GM23338 (cell line): ENCODE measurements at regions not wholly inside any gene's neighbourhood (a gene's known extent, or its start where the extent isn't known, plus 50 kb on each side); places are given as distances from the start of the nearest gene placed in this dataset.

Experiments used
- CREB1 ChIP-seq: fragments of 250-450 bp; sonication (Bioruptor Pico); IDR thresholded peaks from 2 replicates; pipeline ENCODE4 v1.5.0; 2020; ENCODE audit warnings: low read depth, mild to moderate bottlenecking, moderate library complexity
- EZH2 ChIP-seq: fragments of 200-600 bp; sonication (generic); IDR thresholded peaks from one replicate; pipeline ENCODE4 v1.8.0; 2017; ENCODE audit warnings: antibody characterized with exemption, mild to moderate bottlenecking, low read depth; ENCODE audit not compliant: unreplicated experiment
- EZH2phosphoT487 ChIP-seq: fragments of 200-600 bp; sonication (generic); IDR thresholded peaks from one replicate; pipeline ENCODE4 v1.8.1; 2018; ENCODE audit warnings: antibody characterized with exemption; ENCODE audit not compliant: unreplicated experiment
- POLR2AphosphoS5 ChIP-seq: IDR thresholded peaks from 2 replicates; pipeline ENCODE4 v1.6.1; 2016; ENCODE audit warnings: antibody characterized with exemption, low read depth
- ZNF114 ChIP-seq: fragments of 250-450 bp; sonication (Bioruptor Pico); IDR thresholded peaks from 2 replicates; pipeline ENCODE4 v1.5.0; 2020; ENCODE audit warnings: mild to moderate bottlenecking, moderate library complexity
- TF ChIP-seq, protein P1 (sequence below): fragments of 250-450 bp; sonication (Bioruptor Pico); IDR thresholded peaks from 2 replicates; pipeline ENCODE4 v1.5.0; 2020; ENCODE audit warnings: mild to moderate bottlenecking, moderate library complexity
- TF ChIP-seq, protein P2 (sequence below), 2 experiments: fragments of 200-600 bp in 1 of 2; sonication (generic) in 1 of 2; conservative IDR thresholded peaks; 2 replicates each; pipeline versions ENCODE4 v1.5.1 to v1.6.1; 2016 to 2017; ENCODE audit warnings: antibody characterized with exemption in 2 of 2, low read depth in 2 of 2, mild to moderate bottlenecking in 2 of 2, moderate library complexity in 1 of 2
- TF ChIP-seq, protein P3 (sequence below): IDR thresholded peaks from 2 replicates; pipeline ENCODE4 v1.6.1; 2016; ENCODE audit warnings: antibody characterized with exemption

DNA sequence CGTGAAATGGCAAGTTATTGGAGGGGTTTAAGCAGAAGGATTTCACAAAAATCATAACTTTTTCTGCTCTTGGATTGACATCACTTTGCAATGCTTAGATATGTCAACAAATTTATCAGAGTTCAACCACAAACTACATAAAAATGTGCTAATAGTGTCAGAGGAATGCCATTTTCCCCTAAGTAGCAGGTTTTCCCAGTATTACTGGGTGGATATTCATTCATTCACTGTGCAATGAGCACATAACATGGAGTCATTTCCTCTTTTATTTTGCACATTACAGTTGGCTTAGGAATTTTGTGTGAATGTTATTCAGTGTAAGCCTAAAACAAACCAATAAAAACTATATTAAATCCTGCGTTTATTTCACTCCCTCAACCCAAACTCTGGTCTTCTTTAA lies 537.3 kb upstream of the MCTP2 start (continued):
- TF ChIP-seq, protein P1, sequence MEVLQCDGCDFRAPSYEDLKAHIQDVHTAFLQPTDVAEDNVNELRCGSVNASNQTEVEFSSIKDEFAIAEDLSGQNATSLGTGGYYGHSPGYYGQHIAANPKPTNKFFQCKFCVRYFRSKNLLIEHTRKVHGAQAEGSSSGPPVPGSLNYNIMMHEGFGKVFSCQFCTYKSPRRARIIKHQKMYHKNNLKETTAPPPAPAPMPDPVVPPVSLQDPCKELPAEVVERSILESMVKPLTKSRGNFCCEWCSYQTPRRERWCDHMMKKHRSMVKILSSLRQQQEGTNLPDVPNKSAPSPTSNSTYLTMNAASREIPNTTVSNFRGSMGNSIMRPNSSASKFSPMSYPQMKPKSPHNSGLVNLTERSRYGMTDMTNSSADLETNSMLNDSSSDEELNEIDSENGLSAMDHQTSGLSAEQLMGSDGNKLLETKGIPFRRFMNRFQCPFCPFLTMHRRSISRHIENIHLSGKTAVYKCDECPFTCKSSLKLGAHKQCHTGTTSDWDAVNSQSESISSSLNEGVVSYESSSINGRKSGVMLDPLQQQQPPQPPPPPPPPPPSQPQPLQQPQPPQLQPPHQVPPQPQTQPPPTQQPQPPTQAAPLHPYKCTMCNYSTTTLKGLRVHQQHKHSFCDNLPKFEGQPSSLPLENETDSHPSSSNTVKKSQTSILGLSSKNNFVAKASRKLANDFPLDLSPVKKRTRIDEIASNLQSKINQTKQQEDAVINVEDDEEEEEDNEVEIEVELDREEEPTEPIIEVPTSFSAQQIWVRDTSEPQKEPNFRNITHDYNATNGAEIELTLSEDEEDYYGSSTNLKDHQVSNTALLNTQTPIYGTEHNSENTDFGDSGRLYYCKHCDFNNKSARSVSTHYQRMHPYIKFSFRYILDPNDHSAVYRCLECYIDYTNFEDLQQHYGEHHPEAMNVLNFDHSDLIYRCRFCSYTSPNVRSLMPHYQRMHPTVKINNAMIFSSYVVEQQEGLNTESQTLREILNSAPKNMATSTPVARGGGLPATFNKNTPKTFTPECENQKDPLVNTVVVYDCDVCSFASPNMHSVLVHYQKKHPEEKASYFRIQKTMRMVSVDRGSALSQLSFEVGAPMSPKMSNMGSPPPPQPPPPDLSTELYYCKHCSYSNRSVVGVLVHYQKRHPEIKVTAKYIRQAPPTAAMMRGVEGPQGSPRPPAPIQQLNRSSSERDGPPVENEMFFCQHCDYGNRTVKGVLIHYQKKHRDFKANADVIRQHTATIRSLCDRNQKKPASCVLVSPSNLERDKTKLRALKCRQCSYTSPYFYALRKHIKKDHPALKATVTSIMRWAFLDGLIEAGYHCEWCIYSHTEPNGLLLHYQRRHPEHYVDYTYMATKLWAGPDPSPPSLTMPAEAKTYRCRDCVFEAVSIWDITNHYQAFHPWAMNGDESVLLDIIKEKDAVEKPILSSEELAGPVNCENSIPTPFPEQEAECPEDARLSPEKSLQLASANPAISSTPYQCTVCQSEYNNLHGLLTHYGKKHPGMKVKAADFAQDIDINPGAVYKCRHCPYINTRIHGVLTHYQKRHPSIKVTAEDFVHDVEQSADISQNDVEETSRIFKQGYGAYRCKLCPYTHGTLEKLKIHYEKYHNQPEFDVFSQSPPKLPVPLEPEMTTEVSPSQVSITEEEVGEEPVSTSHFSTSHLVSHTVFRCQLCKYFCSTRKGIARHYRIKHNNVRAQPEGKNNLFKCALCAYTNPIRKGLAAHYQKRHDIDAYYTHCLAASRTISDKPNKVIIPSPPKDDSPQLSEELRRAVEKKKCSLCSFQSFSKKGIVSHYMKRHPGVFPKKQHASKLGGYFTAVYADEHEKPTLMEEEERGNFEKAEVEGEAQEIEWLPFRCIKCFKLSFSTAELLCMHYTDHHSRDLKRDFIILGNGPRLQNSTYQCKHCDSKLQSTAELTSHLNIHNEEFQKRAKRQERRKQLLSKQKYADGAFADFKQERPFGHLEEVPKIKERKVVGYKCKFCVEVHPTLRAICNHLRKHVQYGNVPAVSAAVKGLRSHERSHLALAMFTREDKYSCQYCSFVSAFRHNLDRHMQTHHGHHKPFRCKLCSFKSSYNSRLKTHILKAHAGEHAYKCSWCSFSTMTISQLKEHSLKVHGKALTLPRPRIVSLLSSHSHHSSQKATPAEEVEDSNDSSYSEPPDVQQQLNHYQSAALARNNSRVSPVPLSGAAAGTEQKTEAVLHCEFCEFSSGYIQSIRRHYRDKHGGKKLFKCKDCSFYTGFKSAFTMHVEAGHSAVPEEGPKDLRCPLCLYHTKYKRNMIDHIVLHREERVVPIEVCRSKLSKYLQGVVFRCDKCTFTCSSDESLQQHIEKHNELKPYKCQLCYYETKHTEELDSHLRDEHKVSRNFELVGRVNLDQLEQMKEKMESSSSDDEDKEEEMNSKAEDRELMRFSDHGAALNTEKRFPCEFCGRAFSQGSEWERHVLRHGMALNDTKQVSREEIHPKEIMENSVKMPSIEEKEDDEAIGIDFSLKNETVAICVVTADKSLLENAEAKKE (CRISPR knock-in tag): no peak
- TF ChIP-seq, protein P2, sequence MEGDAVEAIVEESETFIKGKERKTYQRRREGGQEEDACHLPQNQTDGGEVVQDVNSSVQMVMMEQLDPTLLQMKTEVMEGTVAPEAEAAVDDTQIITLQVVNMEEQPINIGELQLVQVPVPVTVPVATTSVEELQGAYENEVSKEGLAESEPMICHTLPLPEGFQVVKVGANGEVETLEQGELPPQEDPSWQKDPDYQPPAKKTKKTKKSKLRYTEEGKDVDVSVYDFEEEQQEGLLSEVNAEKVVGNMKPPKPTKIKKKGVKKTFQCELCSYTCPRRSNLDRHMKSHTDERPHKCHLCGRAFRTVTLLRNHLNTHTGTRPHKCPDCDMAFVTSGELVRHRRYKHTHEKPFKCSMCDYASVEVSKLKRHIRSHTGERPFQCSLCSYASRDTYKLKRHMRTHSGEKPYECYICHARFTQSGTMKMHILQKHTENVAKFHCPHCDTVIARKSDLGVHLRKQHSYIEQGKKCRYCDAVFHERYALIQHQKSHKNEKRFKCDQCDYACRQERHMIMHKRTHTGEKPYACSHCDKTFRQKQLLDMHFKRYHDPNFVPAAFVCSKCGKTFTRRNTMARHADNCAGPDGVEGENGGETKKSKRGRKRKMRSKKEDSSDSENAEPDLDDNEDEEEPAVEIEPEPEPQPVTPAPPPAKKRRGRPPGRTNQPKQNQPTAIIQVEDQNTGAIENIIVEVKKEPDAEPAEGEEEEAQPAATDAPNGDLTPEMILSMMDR (conservative IDR thresholded peaks at IDR 0.05; ENCODE audit: low read depth in 2 of 2): no peak
- TF ChIP-seq CREB1 (CRISPR knock-in tag) (no peak), ZNF114 (no peak), EZH2 (no peak), POLR2AphosphoS5 (no peak), EZH2phosphoT487 (no peak)
- TF ChIP-seq, protein P3, sequence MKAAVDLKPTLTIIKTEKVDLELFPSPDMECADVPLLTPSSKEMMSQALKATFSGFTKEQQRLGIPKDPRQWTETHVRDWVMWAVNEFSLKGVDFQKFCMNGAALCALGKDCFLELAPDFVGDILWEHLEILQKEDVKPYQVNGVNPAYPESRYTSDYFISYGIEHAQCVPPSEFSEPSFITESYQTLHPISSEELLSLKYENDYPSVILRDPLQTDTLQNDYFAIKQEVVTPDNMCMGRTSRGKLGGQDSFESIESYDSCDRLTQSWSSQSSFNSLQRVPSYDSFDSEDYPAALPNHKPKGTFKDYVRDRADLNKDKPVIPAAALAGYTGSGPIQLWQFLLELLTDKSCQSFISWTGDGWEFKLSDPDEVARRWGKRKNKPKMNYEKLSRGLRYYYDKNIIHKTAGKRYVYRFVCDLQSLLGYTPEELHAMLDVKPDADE: no peak
